HCT116 (cell line): ENCODE measurements at regions not wholly inside any gene's neighbourhood (a gene's known extent, or its start where the extent isn't known, plus 50 kb on each side); places are given as distances from the start of the nearest gene placed in this dataset.

Experiments
- ATAC-seq: fragments of 200-7000 bp; cut with Tn5 transposase; 2 replicates; pipeline ENCODE4 v1.9.1; 2020; ENCODE audit warnings: mild to moderate bottlenecking, moderate library complexity
- BruUV-seq: library from RNA; stranded (reverse); fragments of 400-500 nt; replicated peaks from 2 replicates; lab custom pipeline; 2021; lab: Mats Ljungman, UMichigan
- CTCF ChIA-PET: fragments of 300-600 bp; sonication (Branson Sonifier 250); formaldehyde crosslinking; loops from one replicate; lab custom pipeline; 2021; ENCODE audit warnings: antibody characterized with exemption; lab: Charles Lee
- POLR2A ChIA-PET: fragments of 300-600, 350-600 bp; sonication (Branson Sonifier 250); formaldehyde crosslinking; loops from one replicate; lab custom pipeline; 2021; ENCODE audit warnings: antibody characterized with exemption; lab: Charles Lee
- RAD21 ChIA-PET, 2 experiments: fragments of 300-600 bp; sonication (Branson Sonifier 250); formaldehyde crosslinking; loops; one replicate each; lab custom pipeline; 2023; ENCODE audit warnings: low total read pairs in 2 of 2; ENCODE audit not compliant: uncharacterized antibody in 2 of 2, unreplicated experiment in 2 of 2, low non-redundant PET in 1 of 2; lab: Charles Lee
- DNase-seq: peaks from one replicate; pipeline ENCODE4 v3.0.0-alpha.2; 2010; ENCODE audit warnings: low read depth, low spot score
- H2AFZ ChIP-seq: fragments of 200-600 bp; shearing (Covaris generic), sonication (generic); 2 replicates; pipeline ENCODE4 v1.6.1; 2017; ENCODE audit warnings: low read depth, mixed run types, mixed read lengths, antibody characterized with exemption, low read length; ENCODE audit not compliant: poor library complexity, severe bottlenecking
- H3K27ac ChIP-seq: 2 replicates; pipeline ENCODE4 v1.5.1; 2012; ENCODE audit warnings: low read depth, low read length
- H3K27me3 ChIP-seq: fragments of 200-600 bp; sonication (generic); 2 replicates; pipeline ENCODE4 v1.6.1; 2016; ENCODE audit warnings: mixed run types, low read length, mixed read lengths; ENCODE audit not compliant: insufficient read depth
- H3K36me3 ChIP-seq, 2 experiments: fragments of 200-500 bp in 1 of 2; fragments of 200-600 bp in 1 of 2; sonication (Bioruptor generic) in 1 of 2; sonication (generic) in 1 of 2; 2 replicates each; pipeline versions ENCODE4 v1.5.1 to v1.6.1; 2014 to 2016; ENCODE audit warnings: low read length in 2 of 2, inconsistent platforms in 1 of 2, mixed read lengths in 1 of 2, mixed run types in 1 of 2; ENCODE audit not compliant: insufficient read depth in 2 of 2, control insufficient read depth in 1 of 2
- H3K4me1 ChIP-seq, 2 experiments: fragments of 200-600 bp in 1 of 2; sonication (generic) in 1 of 2; 2 replicates each; pipeline versions ENCODE4 v1.5.1 to v1.6.1; 2012 to 2017; ENCODE audit warnings: low read length in 2 of 2, inconsistent platforms in 1 of 2, mild to moderate bottlenecking in 1 of 2, mixed read lengths in 1 of 2, mixed run types in 1 of 2, moderate library complexity in 1 of 2; ENCODE audit not compliant: insufficient read depth in 2 of 2, control insufficient read depth in 1 of 2
- H3K4me2 ChIP-seq: fragments of 200-600 bp; sonication (generic); 2 replicates; pipeline ENCODE4 v1.6.1; 2017; ENCODE audit warnings: mixed run types, low read length, mixed read lengths
- H3K4me3 ChIP-seq, 2 experiments: fragments of 200-600 bp in 1 of 2; sonication (generic) in 1 of 2; replicated peaks in 1 of 2; 2 replicates each; pipeline ENCODE4 v1.5.1; 2011 to 2016; ENCODE audit warnings: low read length in 2 of 2, control low read depth in 1 of 2, low read depth in 1 of 2, mild to moderate bottlenecking in 1 of 2, mixed read lengths in 1 of 2, mixed run types in 1 of 2
- H3K79me2 ChIP-seq: fragments of 200-600 bp; sonication (generic); 2 replicates; pipeline ENCODE4 v1.6.1; 2017; ENCODE audit warnings: mild to moderate bottlenecking, mixed run types, low read length, moderate library complexity, mixed read lengths; ENCODE audit not compliant: insufficient read depth
- H3K9ac ChIP-seq: fragments of 200-600 bp; sonication (generic); 2 replicates; pipeline ENCODE4 v1.6.1; 2016; ENCODE audit warnings: low read length, mixed read lengths
- H3K9me2 ChIP-seq: fragments of 200-600 bp; sonication (generic), shearing (Covaris generic); 2 replicates; pipeline ENCODE4 v1.6.1; 2017; ENCODE audit warnings: mixed run types, mild to moderate bottlenecking, moderate library complexity; ENCODE audit not compliant: insufficient read depth
- H3K9me3 ChIP-seq, 2 experiments: fragments of 200-500 bp in 1 of 2; fragments of 200-600 bp in 1 of 2; sonication (Bioruptor generic) in 1 of 2; sonication (generic) in 1 of 2; 2 replicates each; pipeline ENCODE4 v1.6.1; 2014 to 2017; ENCODE audit warnings: low read length in 2 of 2, mixed read lengths in 2 of 2, inconsistent platforms in 1 of 2, low read depth in 1 of 2, mild to moderate bottlenecking in 1 of 2, mixed run types in 1 of 2, moderate library complexity in 1 of 2; ENCODE audit not compliant: control insufficient read depth in 1 of 2, insufficient read depth in 1 of 2
- H4K20me1 ChIP-seq: fragments of 200-600 bp; sonication (generic), shearing (Covaris generic); 2 replicates; pipeline ENCODE4 v1.6.1; 2017; ENCODE audit warnings: mixed run types, mild to moderate bottlenecking, moderate library complexity; ENCODE audit not compliant: insufficient read depth
- CEBPB ChIP-seq: IDR thresholded peaks from 2 replicates; pipeline ENCODE4 v1.6.1; 2012; ENCODE audit warnings: low read depth
- EZH2 ChIP-seq: fragments of 200-600 bp; sonication (generic); IDR thresholded peaks from 2 replicates; pipeline ENCODE4 v1.6.1; 2017; ENCODE audit warnings: antibody characterized with exemption, mixed run types
- JUND ChIP-seq: IDR thresholded peaks from 2 replicates; pipeline ENCODE4 v1.6.1; 2012
- POLR2A ChIP-seq: IDR thresholded peaks from 2 replicates; pipeline ENCODE4 v1.7.0; 2011; ENCODE audit warnings: borderline replicate concordance; ENCODE audit not compliant: insufficient read depth, insufficient read length; ENCODE audit errors: extremely low read depth
- RAD21 ChIP-seq: IDR thresholded peaks from 2 replicates; pipeline ENCODE4 v1.6.1; 2012; ENCODE audit warnings: low read depth, mild to moderate bottlenecking
- SP1 ChIP-seq: IDR thresholded peaks from 2 replicates; pipeline ENCODE4 v1.6.1; 2012; ENCODE audit warnings: low read depth
- ZFX ChIP-seq: fragments of 450-650 bp; IDR thresholded peaks from 2 replicates; pipeline ENCODE4 v1.6.1; 2017
- intact Hi-C: fragments of 100-400 bp; cut with micrococcal nuclease; formaldehyde crosslinking; loops from 2 replicates; pipeline ENCODE4 v1.10.0; 2022

GRCh38 chr5:173672166-173672565 is 55.7 kb upstream of the BOD1 start:
- ChIA-PET POLR2A (no interaction called here), RAD21 (no interaction called here), CTCF (no interaction called here)
- H3K27me3 ChIP-seq = peaks cover 4% of the 10 kb centered on the region; the same call in 1 of the 2 replicates
- no peak overlapping the region for H3K4me2 ChIP-seq
- no peak overlapping the region for H3K27ac ChIP-seq
- no peak overlapping the region for H3K9ac ChIP-seq
- DNase-seq = no peak
- H3K4me3 ChIP-seq = no peak overlapping the region
- no peaks in the 10 kb centered on the region for H3K9me3 ChIP-seq
- no TSS peak for BruUV-seq
- no peaks in the 10 kb centered on the region for H3K79me2 ChIP-seq
- no peak overlapping the region for H2AFZ ChIP-seq
- no peak for ATAC-seq
- TF ChIP-seq CEBPB (no peak), ZFX (no peak), EZH2 (no peak), SP1 (no peak)
- no peaks in the 10 kb centered on the region for H3K9me2 ChIP-seq
- intact Hi-C loops = no loop called here
- no peaks in the 10 kb centered on the region for H4K20me1 ChIP-seq
- no peaks in the 10 kb centered on the region for H3K36me3 ChIP-seq
- no peaks in the 10 kb centered on the region for H3K4me1 ChIP-seq

GRCh38 chr5:173672891-173673290 is 56.4 kb upstream of the BOD1 start:
- TF ChIP-seq JUND = no peak
- no peak for TF ChIP-seq POLR2A
- TF ChIP-seq RAD21 = no peak
- TF ChIP-seq, all 23 proteins: peak for 0
- no peaks in the 10 kb centered on the region for H3K9me3 ChIP-seq
- H3K9me2 ChIP-seq = no peaks in the 10 kb centered on the region
- H3K9ac ChIP-seq = no peak overlapping the region
- no peaks in the 10 kb centered on the region for H3K36me3 ChIP-seq
- POLR2A ChIA-PET = no interaction called here
- no peak for ATAC-seq
- H3K27ac ChIP-seq = no peak overlapping the region
- H3K4me2 ChIP-seq = no peak overlapping the region
- no peak for DNase-seq
- intact Hi-C loops = no loop called here
- peaks cover 4% of the 10 kb centered on the region; the same call in 1 of the 2 replicates for H3K27me3 ChIP-seq
- CTCF ChIA-PET = no interaction called here
- H3K4me1 ChIP-seq = no peaks in the 10 kb centered on the region
- no peak overlapping the region for H2AFZ ChIP-seq
- no peaks in the 10 kb centered on the region for H3K79me2 ChIP-seq
- no TSS peak for BruUV-seq
- no peak overlapping the region for H3K4me3 ChIP-seq
- no peaks in the 10 kb centered on the region for H4K20me1 ChIP-seq
- RAD21 ChIA-PET = no interaction called here
